ENCODE measurements at regions not wholly inside any gene's neighbourhood (a gene's known extent, or its start where the extent isn't known, plus 50 kb on each side); places are given as distances from the start of the nearest gene placed in this dataset.

GRCh38 chr1:215005078-215005477 lies 77.5 kb upstream of the KCNK2 start (continued):
- TF ChIP-seq, protein P1, sequence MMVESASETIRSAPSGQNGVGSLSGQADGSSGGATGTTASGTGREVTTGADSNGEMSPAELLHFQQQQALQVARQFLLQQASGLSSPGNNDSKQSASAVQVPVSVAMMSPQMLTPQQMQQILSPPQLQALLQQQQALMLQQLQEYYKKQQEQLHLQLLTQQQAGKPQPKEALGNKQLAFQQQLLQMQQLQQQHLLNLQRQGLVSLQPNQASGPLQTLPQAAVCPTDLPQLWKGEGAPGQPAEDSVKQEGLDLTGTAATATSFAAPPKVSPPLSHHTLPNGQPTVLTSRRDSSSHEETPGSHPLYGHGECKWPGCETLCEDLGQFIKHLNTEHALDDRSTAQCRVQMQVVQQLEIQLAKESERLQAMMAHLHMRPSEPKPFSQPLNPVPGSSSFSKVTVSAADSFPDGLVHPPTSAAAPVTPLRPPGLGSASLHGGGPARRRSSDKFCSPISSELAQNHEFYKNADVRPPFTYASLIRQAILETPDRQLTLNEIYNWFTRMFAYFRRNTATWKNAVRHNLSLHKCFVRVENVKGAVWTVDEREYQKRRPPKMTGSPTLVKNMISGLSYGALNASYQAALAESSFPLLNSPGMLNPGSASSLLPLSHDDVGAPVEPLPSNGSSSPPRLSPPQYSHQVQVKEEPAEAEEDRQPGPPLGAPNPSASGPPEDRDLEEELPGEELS (CRISPR knock-in tag; IDR thresholded peaks at IDR 0.05): no peak

DNA sequence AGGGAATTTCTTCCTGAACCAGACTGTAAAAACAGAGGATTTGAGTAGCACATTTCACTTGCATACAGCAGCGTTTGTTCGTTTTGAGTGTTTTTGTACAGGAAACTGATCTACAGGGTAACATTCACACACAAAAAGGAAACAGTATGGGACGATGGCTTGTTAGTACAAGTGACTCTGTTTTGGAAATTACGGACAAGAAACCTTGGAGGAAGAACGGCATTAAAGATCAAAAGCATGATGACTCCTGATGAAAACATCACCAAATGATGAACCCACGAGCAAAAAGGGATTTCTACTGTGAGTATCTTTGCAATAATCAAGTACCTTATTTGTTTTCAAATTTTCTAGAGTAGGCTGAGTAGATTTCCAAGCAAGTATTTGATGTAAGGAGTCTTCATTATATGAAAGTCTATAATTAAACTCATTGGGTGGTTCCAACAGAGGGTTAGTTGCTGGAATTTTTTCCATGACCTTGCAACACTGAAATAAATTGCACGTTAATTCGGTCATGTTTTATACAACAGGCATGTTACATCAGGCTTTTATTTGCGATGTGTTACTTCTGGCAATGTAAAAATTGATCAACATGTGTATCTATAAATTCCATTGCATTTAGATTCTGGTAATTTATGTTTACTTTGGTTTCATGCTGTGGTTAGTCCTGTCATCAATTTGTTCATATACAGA lies 76.7 kb upstream of the KCNK2 start:
- Mint-ChIP-seq H3K27me3 (ENCODE audit: low read depth) (no peaks in the 10 kb centered on the region), H3K27ac (no peak overlapping the region), H3K36me3 (no peaks in the 10 kb centered on the region), H3K4me3 (no peak overlapping the region), H3K4me1 (0 out of 2 replicates have a peak, but pooled peaks cover 4% of the 10 kb centered on the region), H3K9me3 (no peaks in the 10 kb centered on the region)
- ChIA-PET POLR2A (no interaction called here), CTCF (no interaction called here)
- TF ChIP-seq RELA (CRISPR knock-in tag; IDR thresholded peaks at IDR 0.05; ENCODE audit: borderline replicate concordance) (no peak), GRHL2 (CRISPR knock-in tag; IDR thresholded peaks at IDR 0.05; ENCODE audit: insufficient replicate concordance, severe bottlenecking) (no peak), ZNF416 (CRISPR knock-in tag; IDR thresholded peaks at IDR 0.05) (no peak), NFATC4 (CRISPR knock-in tag; IDR thresholded peaks at IDR 0.05) (no peak)
- DNase-seq (ENCODE audit: low spot score): no peak
- no peak for ATAC-seq

- ATAC-seq: no peak
- CTCF ChIA-PET: no interaction called here
- Mint-ChIP-seq H3K9me3 (no peaks in the 10 kb centered on the region), H3K4me3 (no peak overlapping the region), H3K36me3 (no peaks in the 10 kb centered on the region), H3K4me1 (0 out of 2 replicates have a peak, but pooled peaks cover 2% of the 10 kb centered on the region), H3K27me3 (ENCODE audit: low read depth) (no peaks in the 10 kb centered on the region), H3K27ac (no peak overlapping the region)
- no peak for DNase-seq (ENCODE audit: low spot score)
- TF ChIP-seq STAT6 (CRISPR knock-in tag; conservative IDR thresholded peaks at IDR 0.05; ENCODE audit: low read depth) (no peak), ZNF219 (CRISPR knock-in tag; IDR thresholded peaks at IDR 0.05; ENCODE audit: borderline replicate concordance) (no peak), ZNF396 (CRISPR knock-in tag; IDR thresholded peaks at IDR 0.05; ENCODE audit: borderline replicate concordance) (no peak), NR3C1 (CRISPR knock-in tag; conservative IDR thresholded peaks at IDR 0.05; ENCODE audit: low read depth) (no peak), GABPB1 (CRISPR knock-in tag; IDR thresholded peaks at IDR 0.05) (no peak), TP53 (CRISPR knock-in tag; IDR thresholded peaks at IDR 0.05) (no peak), ZBTB43 (CRISPR knock-in tag; IDR thresholded peaks at IDR 0.05) (no peak), ESRRA (CRISPR knock-in tag; IDR thresholded peaks at IDR 0.05; ENCODE audit: borderline replicate concordance) (no peak), ATF1 (CRISPR knock-in tag; IDR thresholded peaks at IDR 0.05) (no peak), NR2C2 (CRISPR knock-in tag; IDR thresholded peaks at IDR 0.05) (no peak)
- TF ChIP-seq, protein P2, sequence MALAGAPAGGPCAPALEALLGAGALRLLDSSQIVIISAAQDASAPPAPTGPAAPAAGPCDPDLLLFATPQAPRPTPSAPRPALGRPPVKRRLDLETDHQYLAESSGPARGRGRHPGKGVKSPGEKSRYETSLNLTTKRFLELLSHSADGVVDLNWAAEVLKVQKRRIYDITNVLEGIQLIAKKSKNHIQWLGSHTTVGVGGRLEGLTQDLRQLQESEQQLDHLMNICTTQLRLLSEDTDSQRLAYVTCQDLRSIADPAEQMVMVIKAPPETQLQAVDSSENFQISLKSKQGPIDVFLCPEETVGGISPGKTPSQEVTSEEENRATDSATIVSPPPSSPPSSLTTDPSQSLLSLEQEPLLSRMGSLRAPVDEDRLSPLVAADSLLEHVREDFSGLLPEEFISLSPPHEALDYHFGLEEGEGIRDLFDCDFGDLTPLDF (CRISPR knock-in tag; IDR thresholded peaks at IDR 0.05): no peak
- POLR2A ChIA-PET: no interaction called here
Observed at GRCh38 chr1:215007880-215008279, 74.7 kb upstream of the KCNK2 start.

All from WTC11 (cell line).